Muscle layer of duodenum (tissue), 2 donors: ENCODE measurements at regions not wholly inside any gene's neighbourhood (a gene's known extent, or its start where the extent isn't known, plus 50 kb on each side); places are given as distances from the start of the nearest gene placed in this dataset.

Source experiments
- H3K27ac ChIP-seq: one replicate; pipeline ENCODE4 v1.7.0; 2013; ENCODE audit warnings: mild to moderate bottlenecking, low read length
- H3K27me3 ChIP-seq: one replicate; pipeline ENCODE4 v1.7.0; 2013; ENCODE audit warnings: low read depth, mild to moderate bottlenecking, control low read depth, low read length
- H3K36me3 ChIP-seq, 2 donors: one replicate each; pipeline ENCODE4 v1.7.0; 2013; ENCODE audit warnings: low read length in 2 of 2, control low read depth in 1 of 2, mild to moderate bottlenecking in 1 of 2; ENCODE audit not compliant: insufficient read depth in 2 of 2, control insufficient read depth in 1 of 2
- H3K4me1 ChIP-seq, 2 donors: one replicate each; pipeline ENCODE4 v1.7.0; 2013; ENCODE audit warnings: low read length in 2 of 2, mild to moderate bottlenecking in 2 of 2, control low read depth in 1 of 2, moderate library complexity in 1 of 2; ENCODE audit not compliant: insufficient read depth in 2 of 2, control insufficient read depth in 1 of 2
- H3K4me3 ChIP-seq, 2 donors: one replicate each; pipeline ENCODE4 v1.7.0; 2013; ENCODE audit warnings: low read length in 2 of 2, low read depth in 1 of 2, mild to moderate bottlenecking in 1 of 2
- H3K9me3 ChIP-seq, 2 donors: one replicate each; pipeline ENCODE4 v1.7.0; 2013; ENCODE audit warnings: low read length in 2 of 2, control low read depth in 1 of 2, mild to moderate bottlenecking in 1 of 2; ENCODE audit not compliant: control insufficient read depth in 1 of 2
- donor health status: healthy.

GRCh38 chr1:70805641-70806040, 242.0 kb downstream of the PTGER3 start:
- Histone ChIP-seq H3K4me1 (no peaks in the 10 kb centered on the region), H3K9me3 (peaks cover 0 to 3% of the 10 kb centered on the region in 2 donors), H3K27me3 (no peaks in the 10 kb centered on the region), H3K36me3 (no peaks in the 10 kb centered on the region), H3K4me3 (no peak overlapping the region), H3K27ac (no peak overlapping the region)

GRCh38 chr1:70807088-70807664, 240.4 kb downstream of the PTGER3 start:
- Histone ChIP-seq H3K27me3 (no peaks in the 10 kb centered on the region), H3K27ac (no peak overlapping the region), H3K36me3 (no peaks in the 10 kb centered on the region), H3K9me3 (peaks cover 0 to 3% of the 10 kb centered on the region in 2 donors), H3K4me1 (no peaks in the 10 kb centered on the region), H3K4me3 (no peak overlapping the region)

- Histone ChIP-seq H3K4me3 (no peak overlapping the region), H3K27ac (no peak overlapping the region), H3K4me1 (no peaks in the 10 kb centered on the region), H3K36me3 (no peaks in the 10 kb centered on the region), H3K9me3 (no peaks in the 10 kb centered on the region), H3K27me3 (no peaks in the 10 kb centered on the region)
These were observed 238.5 kb downstream of the PTGER3 start for GRCh38 chr1:70809069-70809468.

GRCh38 chr1:70811815-70812214, 235.8 kb downstream of the PTGER3 start:
- no peaks in the 10 kb centered on the region for H3K36me3 ChIP-seq
- H3K27me3 ChIP-seq: no peaks in the 10 kb centered on the region
- H3K9me3 ChIP-seq: no peaks in the 10 kb centered on the region

GRCh38 chr1:70812442-70813109, 235.0 kb downstream of the PTGER3 start:
- Histone ChIP-seq H3K4me3 (no peak overlapping the region), H3K27ac (no peak overlapping the region), H3K9me3 (no peaks in the 10 kb centered on the region), H3K27me3 (no peaks in the 10 kb centered on the region), H3K36me3 (no peaks in the 10 kb centered on the region), H3K4me1 (no peaks in the 10 kb centered on the region)

More at GRCh38 chr1:70811815-70812214, 235.8 kb downstream of the PTGER3 start:
- H3K4me1 ChIP-seq: no peaks in the 10 kb centered on the region
- no peak overlapping the region for H3K4me3 ChIP-seq
- no peak overlapping the region for H3K27ac ChIP-seq

GRCh38 chr1:70818401-70818800, 229.2 kb downstream of the PTGER3 start:
- Histone ChIP-seq H3K4me1 (no peaks in the 10 kb centered on the region), H3K36me3 (no peaks in the 10 kb centered on the region), H3K27ac (no peak overlapping the region), H3K4me3 (no peak overlapping the region), H3K9me3 (no peaks in the 10 kb centered on the region), H3K27me3 (no peaks in the 10 kb centered on the region)

- H3K4me3 ChIP-seq: no peak overlapping the region
- H3K27me3 ChIP-seq: no peaks in the 10 kb centered on the region
- H3K27ac ChIP-seq: no peak overlapping the region
- H3K36me3 ChIP-seq: no peaks in the 10 kb centered on the region
- no peaks in the 10 kb centered on the region for H3K9me3 ChIP-seq
- no peaks in the 10 kb centered on the region for H3K4me1 ChIP-seq
These were observed 228.4 kb downstream of the PTGER3 start for GRCh38 chr1:70819231-70819630.

GRCh38 chr1:70819785-70820184, 227.8 kb downstream of the PTGER3 start:
- no peaks in the 10 kb centered on the region for H3K36me3 ChIP-seq
- H3K27ac ChIP-seq: no peak overlapping the region
- no peaks in the 10 kb centered on the region for H3K27me3 ChIP-seq
- no peak overlapping the region for H3K4me3 ChIP-seq
- no peaks in the 10 kb centered on the region for H3K9me3 ChIP-seq
- no peaks in the 10 kb centered on the region for H3K4me1 ChIP-seq

GRCh38 chr1:70820396-70820795, 227.2 kb downstream of the PTGER3 start:
- no peaks in the 10 kb centered on the region for H3K9me3 ChIP-seq
- no peak overlapping the region for H3K4me3 ChIP-seq
- H3K27me3 ChIP-seq: no peaks in the 10 kb centered on the region
- no peak overlapping the region for H3K27ac ChIP-seq
- no peaks in the 10 kb centered on the region for H3K4me1 ChIP-seq
- no peaks in the 10 kb centered on the region for H3K36me3 ChIP-seq

GRCh38 chr1:70820995-70821394, 226.6 kb downstream of the PTGER3 start:
- H3K27ac ChIP-seq: no peak overlapping the region
- no peak overlapping the region for H3K4me3 ChIP-seq
- H3K36me3 ChIP-seq: no peaks in the 10 kb centered on the region
- H3K4me1 ChIP-seq: no peaks in the 10 kb centered on the region
- no peaks in the 10 kb centered on the region for H3K9me3 ChIP-seq
- H3K27me3 ChIP-seq: no peaks in the 10 kb centered on the region

- Histone ChIP-seq H3K4me3 (no peak overlapping the region), H3K4me1 (no peaks in the 10 kb centered on the region), H3K36me3 (no peaks in the 10 kb centered on the region), H3K27ac (no peak overlapping the region), H3K9me3 (no peaks in the 10 kb centered on the region), H3K27me3 (no peaks in the 10 kb centered on the region)
These were observed 221.2 kb downstream of the PTGER3 start for GRCh38 chr1:70826428-70826827.

GRCh38 chr1:70827030-70827429, 220.6 kb downstream of the PTGER3 start:
- no peaks in the 10 kb centered on the region for H3K9me3 ChIP-seq
- no peaks in the 10 kb centered on the region for H3K27me3 ChIP-seq
- no peaks in the 10 kb centered on the region for H3K4me1 ChIP-seq
- H3K27ac ChIP-seq: no peak overlapping the region
- no peak overlapping the region for H3K4me3 ChIP-seq
- no peaks in the 10 kb centered on the region for H3K36me3 ChIP-seq
